ENCODE measurements at regions not wholly inside any gene's neighbourhood (a gene's known extent, or its start where the extent isn't known, plus 50 kb on each side); places are given as distances from the start of the nearest gene placed in this dataset.

DNA sequence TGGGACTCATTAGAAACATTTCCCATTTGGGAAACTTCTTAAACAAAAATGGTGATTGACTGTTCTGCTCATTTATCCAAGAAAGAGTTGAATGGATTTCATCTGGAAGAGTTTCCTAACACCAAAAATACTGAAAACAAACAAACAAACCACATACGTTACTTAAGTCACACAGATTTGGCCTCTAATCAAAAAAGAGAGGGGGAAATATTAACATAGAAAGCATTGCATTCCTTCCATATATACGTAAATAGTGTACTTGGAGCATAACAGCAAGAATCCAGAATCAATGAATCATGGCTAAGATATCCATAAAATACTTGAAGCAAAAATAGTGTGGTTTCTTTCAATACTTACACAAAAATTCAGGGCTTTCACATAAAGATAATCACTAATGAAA, 189.8 kb upstream of the MAP3K1 start:
- no peaks in the 10 kb centered on the region for H3K4me1 ChIP-seq
- DNase-seq (ENCODE audit: low spot score in 2 of 2) = no peak
- H3K27me3 ChIP-seq = no peaks in the 10 kb centered on the region
- 48% methylated on average over 2 of the region's 2 CpGs for WGBS
- H3K9me3 ChIP-seq = peaks cover 4% of the 10 kb centered on the region
- TF ChIP-seq POLR2A (IDR thresholded peaks at IDR 0.05) = no peak
- no peak for TF ChIP-seq EP300 (IDR thresholded peaks at IDR 0.05)
- no peak for TF ChIP-seq POLR2AphosphoS5 (IDR thresholded peaks at IDR 0.05)
- TF ChIP-seq, protein P1, sequence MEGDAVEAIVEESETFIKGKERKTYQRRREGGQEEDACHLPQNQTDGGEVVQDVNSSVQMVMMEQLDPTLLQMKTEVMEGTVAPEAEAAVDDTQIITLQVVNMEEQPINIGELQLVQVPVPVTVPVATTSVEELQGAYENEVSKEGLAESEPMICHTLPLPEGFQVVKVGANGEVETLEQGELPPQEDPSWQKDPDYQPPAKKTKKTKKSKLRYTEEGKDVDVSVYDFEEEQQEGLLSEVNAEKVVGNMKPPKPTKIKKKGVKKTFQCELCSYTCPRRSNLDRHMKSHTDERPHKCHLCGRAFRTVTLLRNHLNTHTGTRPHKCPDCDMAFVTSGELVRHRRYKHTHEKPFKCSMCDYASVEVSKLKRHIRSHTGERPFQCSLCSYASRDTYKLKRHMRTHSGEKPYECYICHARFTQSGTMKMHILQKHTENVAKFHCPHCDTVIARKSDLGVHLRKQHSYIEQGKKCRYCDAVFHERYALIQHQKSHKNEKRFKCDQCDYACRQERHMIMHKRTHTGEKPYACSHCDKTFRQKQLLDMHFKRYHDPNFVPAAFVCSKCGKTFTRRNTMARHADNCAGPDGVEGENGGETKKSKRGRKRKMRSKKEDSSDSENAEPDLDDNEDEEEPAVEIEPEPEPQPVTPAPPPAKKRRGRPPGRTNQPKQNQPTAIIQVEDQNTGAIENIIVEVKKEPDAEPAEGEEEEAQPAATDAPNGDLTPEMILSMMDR (IDR thresholded peaks at IDR 0.05) = no peak
- H3K36me3 ChIP-seq = no peaks in the 10 kb centered on the region
- H3K27ac ChIP-seq = no peak overlapping the region
- H3K4me3 ChIP-seq = no peak overlapping the region

DNA sequence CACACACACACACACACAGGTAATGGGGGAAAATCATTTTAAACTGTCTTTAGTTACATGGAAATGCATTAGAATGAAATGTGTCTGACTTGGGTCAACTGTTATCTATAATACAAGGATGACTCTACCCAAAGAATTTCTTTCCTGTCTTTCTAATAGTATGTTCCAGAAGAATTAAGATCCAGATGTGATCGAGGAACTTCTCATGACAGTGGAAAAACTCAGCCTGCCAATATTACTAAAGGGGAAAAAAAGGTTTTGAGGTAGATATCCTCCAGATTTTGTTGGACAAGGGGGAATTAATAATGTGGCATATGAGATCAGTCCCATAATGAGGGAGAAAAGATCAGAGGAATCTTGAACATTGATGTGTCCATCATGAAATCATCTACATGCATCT, 190.6 kb upstream of the MAP3K1 start:
- H3K27me3 ChIP-seq = no peaks in the 10 kb centered on the region
- H3K36me3 ChIP-seq = no peaks in the 10 kb centered on the region
- WGBS = 79% methylated on average over 1 of the region's 1 CpG
- no peak overlapping the region for H3K27ac ChIP-seq
- no peak for TF ChIP-seq EP300 (IDR thresholded peaks at IDR 0.05)
- TF ChIP-seq POLR2AphosphoS5 (IDR thresholded peaks at IDR 0.05) = no peak
- TF ChIP-seq, protein P1 (IDR thresholded peaks at IDR 0.05) = no peak
- no peak for TF ChIP-seq POLR2A (IDR thresholded peaks at IDR 0.05)
- H3K4me3 ChIP-seq = no peak overlapping the region
- H3K9me3 ChIP-seq = peaks cover 4% of the 10 kb centered on the region
- no peak for DNase-seq (ENCODE audit: low spot score in 2 of 2)
- no peaks in the 10 kb centered on the region for H3K4me1 ChIP-seq

DNA sequence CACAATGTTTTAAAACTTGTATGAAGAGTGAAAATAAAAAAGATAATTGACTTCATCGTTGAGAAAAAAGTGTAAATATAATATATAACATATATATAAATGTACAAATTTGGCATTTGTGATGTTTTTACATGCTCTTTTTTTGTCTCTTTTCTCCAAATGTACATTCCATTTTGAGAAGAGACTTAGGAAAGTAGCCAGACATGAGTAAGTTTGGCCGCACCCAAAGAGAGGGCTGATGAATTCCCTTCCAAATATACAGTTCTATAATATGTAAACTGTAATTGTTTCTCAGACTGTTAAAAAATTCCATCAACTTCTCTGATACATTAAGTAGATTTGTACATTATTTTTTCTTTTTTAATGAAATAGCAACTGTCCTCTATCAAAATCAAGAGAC, 193.2 kb upstream of the MAP3K1 start:
- no peak for DNase-seq (ENCODE audit: low spot score in 2 of 2)
- no peaks in the 10 kb centered on the region for H3K27me3 ChIP-seq
- H3K9me3 ChIP-seq = peaks cover under 1% of the 10 kb centered on the region
- peaks cover 3% of the 10 kb centered on the region for H3K4me1 ChIP-seq
- TF ChIP-seq, protein P1 (IDR thresholded peaks at IDR 0.05) = no peak
- TF ChIP-seq POLR2A (IDR thresholded peaks at IDR 0.05) = no peak
- TF ChIP-seq EP300 (IDR thresholded peaks at IDR 0.05) = no peak
- TF ChIP-seq POLR2AphosphoS5 (IDR thresholded peaks at IDR 0.05) = no peak
- 83% methylated on average over 2 of the region's 2 CpGs for WGBS
- no peaks in the 10 kb centered on the region for H3K36me3 ChIP-seq
- no peak overlapping the region for H3K27ac ChIP-seq
- H3K4me3 ChIP-seq = no peak overlapping the region

DNA sequence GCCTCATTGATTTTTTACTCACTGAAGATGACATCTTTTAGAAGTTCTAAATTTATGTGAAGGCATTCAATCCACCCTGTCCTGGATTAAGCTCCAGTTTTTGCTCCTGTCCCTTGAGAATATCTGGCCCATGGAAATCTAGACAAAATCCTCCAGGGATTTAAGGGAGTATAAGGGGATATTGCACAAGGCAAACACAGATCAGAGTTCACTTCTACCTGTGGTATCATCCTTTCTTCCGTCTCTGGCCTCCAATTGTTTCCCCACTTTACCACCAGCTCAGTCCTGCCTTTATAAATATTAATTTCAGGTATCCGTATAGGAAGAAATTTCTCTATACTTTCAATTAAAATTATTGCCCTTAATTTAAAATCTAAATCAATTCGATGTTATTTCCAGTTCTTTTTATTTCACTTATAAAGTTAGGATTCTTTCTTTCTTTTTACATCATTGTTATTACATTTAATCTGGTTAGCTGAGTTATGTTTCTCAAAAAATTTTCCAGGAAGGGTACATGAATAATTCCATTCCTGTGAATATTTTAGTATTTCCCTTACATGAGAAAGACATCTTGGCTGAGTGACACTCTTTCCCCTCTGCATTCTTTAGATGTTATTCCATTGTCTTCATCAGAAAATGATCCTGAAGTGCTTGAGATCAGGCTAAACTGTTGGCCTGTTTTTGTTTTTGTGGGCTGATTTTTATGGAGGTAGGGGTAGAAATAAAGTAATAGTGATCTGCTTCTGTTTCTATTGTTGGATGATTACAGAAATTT, 194.3 kb upstream of the MAP3K1 start:
- Histone ChIP-seq H3K4me3 (no peak overlapping the region), H3K9me3 (no peaks in the 10 kb centered on the region), H3K4me1 (peaks cover 13% of the 10 kb centered on the region), H3K36me3 (no peaks in the 10 kb centered on the region), H3K27ac (no peak overlapping the region), H3K27me3 (no peaks in the 10 kb centered on the region)
- WGBS = 96% methylated on average over 3 of the region's 3 CpGs
- TF ChIP-seq POLR2AphosphoS5 (IDR thresholded peaks at IDR 0.05) (no peak), POLR2A (IDR thresholded peaks at IDR 0.05) (no peak), EP300 (IDR thresholded peaks at IDR 0.05) (no peak)
- TF ChIP-seq, protein P1 (IDR thresholded peaks at IDR 0.05) = no peak
- no peak for DNase-seq (ENCODE audit: low spot score in 2 of 2)

DNA sequence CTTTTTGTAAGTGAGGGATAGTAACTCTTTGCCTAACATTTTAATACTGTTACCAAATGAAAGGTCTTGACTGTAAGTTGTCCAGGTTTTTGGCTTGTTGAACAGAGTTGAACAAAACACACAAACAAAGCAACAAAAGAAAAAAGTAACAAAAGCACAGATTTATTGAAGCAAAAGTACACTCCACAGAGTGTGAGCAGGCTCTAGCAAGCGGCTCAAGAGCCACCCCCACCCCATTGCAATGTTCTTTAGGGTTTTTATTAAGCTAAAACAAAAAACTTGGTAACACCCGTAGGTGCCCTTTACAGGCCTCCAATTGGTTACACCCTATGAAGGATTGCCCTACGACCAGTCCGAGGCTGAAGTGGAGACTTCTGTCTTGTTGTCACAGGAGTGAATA, 197.4 kb upstream of the MAP3K1 start:
- DNase-seq (ENCODE audit: low spot score in 2 of 2) = no peak
- Histone ChIP-seq H3K9me3 (no peaks in the 10 kb centered on the region), H3K27ac (no peak overlapping the region), H3K36me3 (no peaks in the 10 kb centered on the region), H3K4me1 (peaks cover 32% of the 10 kb centered on the region), H3K27me3 (no peaks in the 10 kb centered on the region), H3K4me3 (no peak overlapping the region)
- TF ChIP-seq, protein P1 (IDR thresholded peaks at IDR 0.05) = no peak
- no peak for TF ChIP-seq POLR2A (IDR thresholded peaks at IDR 0.05)
- no peak for TF ChIP-seq EP300 (IDR thresholded peaks at IDR 0.05)
- TF ChIP-seq POLR2AphosphoS5 (IDR thresholded peaks at IDR 0.05) = no peak
- WGBS = 88% methylated on average over 4 of the region's 4 CpGs

Data from suprapubic skin (tissue), 4 donors.